IMR-90 (cell line): ENCODE measurements at regions not wholly inside any gene's neighbourhood (a gene's known extent, or its start where the extent isn't known, plus 50 kb on each side); places are given as distances from the start of the nearest gene placed in this dataset.

Experiments
- ATAC-seq: fragments of 200-7000 bp; cut with Tn5 transposase; 2 replicates; pipeline ENCODE4 v1.9.1; 2020; ENCODE audit warnings: low read depth, mild to moderate bottlenecking, moderate library complexity
- BruUV-seq: library from RNA; stranded (reverse); fragments of 400-500 nt; replicated peaks from 2 replicates; lab custom pipeline; 2021; lab: Mats Ljungman, UMichigan
- CTCF ChIA-PET: fragments of 300-600 bp; formaldehyde crosslinking; extraction: SDS; loops from one replicate; lab custom pipeline; 2021; ENCODE audit warnings: antibody characterized with exemption; lab: Yijun Ruan, JAX
- POLR2A ChIA-PET: fragments of 300-600 bp; sonication (Branson Sonifier 250); formaldehyde crosslinking; loops from one replicate; lab custom pipeline; 2022; ENCODE audit warnings: antibody characterized with exemption; ENCODE audit not compliant: unreplicated experiment; lab: Charles Lee
- DNase-seq: peaks from one replicate; pipeline ENCODE4 v3.0.0; 2013
- H2AFZ ChIP-seq: replicated peaks from 2 replicates; pipeline ENCODE3; 2013; ENCODE audit warnings: low read length, mild to moderate bottlenecking; ENCODE audit not compliant: poor library complexity
- H2AK5ac ChIP-seq: 2 replicates; pipeline ENCODE4 v1.6.1; 2013; ENCODE audit warnings: low read depth, low read length, inconsistent platforms
- H2AK9ac ChIP-seq: replicated peaks from 2 replicates; pipeline ENCODE3; 2013; ENCODE audit warnings: mild to moderate bottlenecking, low read depth, low read length, moderate library complexity; ENCODE audit not compliant: poor library complexity
- H2BK120ac ChIP-seq: 2 replicates; pipeline ENCODE4 v1.6.1; 2013; ENCODE audit warnings: low read depth, low read length, inconsistent platforms
- H2BK15ac ChIP-seq: 3 replicates; pipeline ENCODE4 v1.6.1; 2013; ENCODE audit warnings: low read depth, low read length, inconsistent platforms
- H2BK20ac ChIP-seq: 2 replicates; pipeline ENCODE4 v1.6.1; 2013; ENCODE audit warnings: low read depth, mild to moderate bottlenecking, inconsistent platforms, low read length, moderate library complexity
- H2BK5ac ChIP-seq: 2 replicates; pipeline ENCODE4 v1.6.1; 2013; ENCODE audit warnings: mild to moderate bottlenecking, low read depth, low read length, inconsistent platforms; ENCODE audit not compliant: poor library complexity, severe bottlenecking
- H3K14ac ChIP-seq: replicated peaks from 2 replicates; pipeline ENCODE4 v1.6.1; 2013; ENCODE audit warnings: low read depth, low read length, inconsistent platforms
- H3K18ac ChIP-seq: 2 replicates; pipeline ENCODE4 v1.6.1; 2013; ENCODE audit warnings: low read depth, low read length, control low read depth
- H3K23ac ChIP-seq: 2 replicates; pipeline ENCODE4 v1.6.1; 2013; ENCODE audit warnings: low read depth, low read length, inconsistent platforms
- H3K27ac ChIP-seq: 2 replicates; pipeline ENCODE4 v1.5.1; 2013; ENCODE audit warnings: mild to moderate bottlenecking, control low read depth, low read length; ENCODE audit not compliant: insufficient read depth
- H3K27me3 ChIP-seq: 2 replicates; pipeline ENCODE4 v1.6.1; 2013; ENCODE audit warnings: low read length; ENCODE audit not compliant: control insufficient read depth, insufficient read depth
- H3K36me3 ChIP-seq: 2 replicates; pipeline ENCODE4 v1.6.1; 2013; ENCODE audit warnings: low read length, mixed read lengths; ENCODE audit not compliant: control insufficient read depth, insufficient read depth
- H3K4ac ChIP-seq: 2 replicates; pipeline ENCODE4 v1.6.1; 2013; ENCODE audit warnings: low read depth, low read length, inconsistent platforms
- H3K4me1 ChIP-seq: 2 replicates; pipeline ENCODE4 v1.6.1; 2013; ENCODE audit warnings: low read length, mixed read lengths; ENCODE audit not compliant: control insufficient read depth, insufficient read depth
- H3K4me2 ChIP-seq: 2 replicates; pipeline ENCODE4 v1.6.1; 2013; ENCODE audit warnings: low read depth, mild to moderate bottlenecking, control low read depth, low read length, moderate library complexity
- H3K4me3 ChIP-seq: 2 replicates; pipeline ENCODE4 v1.5.1; 2013; ENCODE audit warnings: low read depth, mild to moderate bottlenecking, control low read depth, low read length, moderate library complexity; ENCODE audit not compliant: insufficient read depth
- H3K56ac ChIP-seq: 2 replicates; pipeline ENCODE4 v1.6.1; 2013; ENCODE audit warnings: low read length, inconsistent platforms; ENCODE audit not compliant: insufficient read depth; ENCODE audit errors: extremely low read depth
- H3K79me1 ChIP-seq, 2 experiments: 2 replicates each; pipeline ENCODE4 v1.6.1; 2013; ENCODE audit warnings: low read length in 2 of 2, inconsistent platforms in 1 of 2, low read depth in 1 of 2
- H3K9ac ChIP-seq: 2 replicates; pipeline ENCODE4 v1.6.1; 2013; ENCODE audit warnings: low read depth, low read length, control low read depth
- H3K9me1 ChIP-seq: 2 replicates; pipeline ENCODE4 v1.6.1; 2013; ENCODE audit warnings: low read length, inconsistent platforms; ENCODE audit not compliant: insufficient read depth
- H3K9me3 ChIP-seq: 2 replicates; pipeline ENCODE4 v1.6.1; 2013; ENCODE audit warnings: low read length; ENCODE audit not compliant: control insufficient read depth, insufficient read depth
- H4K20me1 ChIP-seq: 2 replicates; pipeline ENCODE4 v1.6.1; 2013; ENCODE audit warnings: low read length, inconsistent platforms; ENCODE audit not compliant: insufficient read depth
- H4K5ac ChIP-seq: 2 replicates; pipeline ENCODE4 v1.6.1; 2013; ENCODE audit warnings: mild to moderate bottlenecking, low read depth, low read length, control low read depth
- H4K8ac ChIP-seq, 2 experiments: 2 replicates each; pipeline ENCODE4 v1.6.1; 2013; ENCODE audit warnings: low read depth in 2 of 2, low read length in 2 of 2, control low read depth in 1 of 2, inconsistent platforms in 1 of 2
- H4K91ac ChIP-seq: 2 replicates; pipeline ENCODE4 v1.6.1; 2013; ENCODE audit warnings: low read depth, low read length, inconsistent platforms; ENCODE audit not compliant: insufficient read depth
- CEBPB ChIP-seq: IDR thresholded peaks from 2 replicates; pipeline ENCODE4 v1.6.1; 2012; ENCODE audit warnings: low read depth, low read length, improper control_type of control experiment
- WGBS, 2 experiments: methylation state at CpG; one replicate each; pipeline versions ENCODE4 v1.1.5 to v1.1.7; 2013; ENCODE audit warnings: missing lambda C conversion rate in 2 of 2; ENCODE audit not compliant: insufficient read length in 1 of 2; ENCODE audit errors: extremely low coverage in 2 of 2; 5-methylcytosine and 5-hydroxymethylcytosine counted together
- dilution Hi-C: fragments of 300-500 bp; cut with HindIII; formaldehyde crosslinking; loops from one replicate; pipeline ENCODE4 v1.14.3; 2018; ENCODE audit warnings: low sequenced_read_pairs; ENCODE audit not compliant: unreplicated experiment
- in situ Hi-C: fragments of 300-500 bp; cut with MboI; formaldehyde crosslinking; loops from 3 replicates; pipeline ENCODE4 v1.14.3; 2019; ENCODE audit warnings: low sequenced_read_pairs, inconsistent platforms, mixed read lengths
- intact Hi-C: fragments of 100-400 bp; cut with micrococcal nuclease; formaldehyde crosslinking; loops from 2 replicates; pipeline ENCODE4 v1.10.0; 2022

DNA sequence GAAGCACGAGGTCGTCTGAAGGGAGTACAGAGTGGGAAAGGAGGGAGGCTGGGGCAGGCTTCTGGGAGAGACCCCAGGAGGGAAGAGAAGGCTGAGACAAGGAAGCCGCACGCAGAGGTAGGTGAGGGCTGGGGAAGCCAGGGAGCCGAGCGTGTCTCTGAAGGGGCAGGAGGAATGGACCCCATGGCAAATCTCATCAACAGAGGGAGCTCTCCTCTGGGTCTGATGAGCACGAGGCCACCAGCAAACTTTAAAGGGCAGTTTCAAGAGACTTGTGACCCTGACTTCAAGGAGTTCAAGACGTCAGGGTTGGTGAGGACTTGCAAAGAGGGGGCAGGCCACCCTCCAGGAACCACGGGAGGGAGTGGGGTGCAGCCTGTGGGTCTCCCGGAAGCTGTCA lies 326.2 kb upstream of the IRX2 start:
- intact Hi-C loops, result no loop called here
- no peak overlapping the region for H3K4me3 ChIP-seq
- no peak overlapping the region for H4K5ac ChIP-seq
- H3K23ac ChIP-seq, result no peak overlapping the region
- no peak overlapping the region for H3K14ac ChIP-seq
- H3K27me3 ChIP-seq, result no peaks in the 10 kb centered on the region
- H3K9me3 ChIP-seq, result peaks cover 44% of the 10 kb centered on the region
- no peak overlapping the region for H4K8ac ChIP-seq
- in situ Hi-C loops, result no loop called here
- no peak for TF ChIP-seq CEBPB
- no peaks in the 10 kb centered on the region for H3K4me1 ChIP-seq
- H2BK20ac ChIP-seq, result no peak overlapping the region
- WGBS, 2 experiments, result 0% methylated on average over 1 of the region's 10 CpGs; no CpG with 5 or more reads in 1 of the 2 experiments
- CTCF ChIA-PET, result no interaction called here
- no peak overlapping the region for H3K4me2 ChIP-seq
- H3K36me3 ChIP-seq, result no peaks in the 10 kb centered on the region
- no peaks in the 10 kb centered on the region for H3K9me1 ChIP-seq
- no peak overlapping the region for H3K18ac ChIP-seq
- no peak overlapping the region for H2BK5ac ChIP-seq
- no TSS peak for BruUV-seq
- no peak overlapping the region for H3K56ac ChIP-seq
- no peak overlapping the region for H2BK15ac ChIP-seq
- no peak overlapping the region for H3K9ac ChIP-seq
- H4K91ac ChIP-seq, result no peak overlapping the region
- no peaks in the 10 kb centered on the region for H4K20me1 ChIP-seq
- ATAC-seq (no peak), DNase-seq (no peak)
- H3K79me1 ChIP-seq, result no peaks in the 10 kb centered on the region
- H2AK5ac ChIP-seq, result no peak overlapping the region
- dilution Hi-C loops, result no loop called here
- POLR2A ChIA-PET, result no interaction called here
- no peak overlapping the region for H2AFZ ChIP-seq
- no peak overlapping the region for H2BK120ac ChIP-seq
- no peak overlapping the region for H3K27ac ChIP-seq
- H2AK9ac ChIP-seq, result no peak overlapping the region
- H3K4ac ChIP-seq, result no peak overlapping the region
